ENCODE measurements at regions not wholly inside any gene's neighbourhood (a gene's known extent, or its start where the extent isn't known, plus 50 kb on each side); places are given as distances from the start of the nearest gene placed in this dataset.

- no peak for DNase-seq (ENCODE audit: low spot score)
Measured at GRCh38 chr10:107371801-107372200, 207.3 kb upstream of the SORCS1 start.

GRCh38 chr10:107364872-107365271 lies 200.4 kb upstream of the SORCS1 start:
- DNase-seq (ENCODE audit: low spot score) = no peak

GRCh38 chr10:107362306-107362705 lies 197.8 kb upstream of the SORCS1 start:
- DNase-seq (ENCODE audit: low spot score) = no peak

GRCh38 chr10:107357033-107357432 lies 192.5 kb upstream of the SORCS1 start:
- DNase-seq (ENCODE audit: low spot score) = no peak

GRCh38 chr10:107356396-107356795 lies 191.9 kb upstream of the SORCS1 start:
- DNase-seq (ENCODE audit: low spot score) = no peak

- no peak for DNase-seq (ENCODE audit: low spot score)
Measured at GRCh38 chr10:107342711-107343110, 178.2 kb upstream of the SORCS1 start.

- DNase-seq (ENCODE audit: low spot score) = no peak
Measured at GRCh38 chr10:107341281-107341680, 176.8 kb upstream of the SORCS1 start.

GRCh38 chr10:107340326-107340725 lies 175.8 kb upstream of the SORCS1 start:
- no peak for DNase-seq (ENCODE audit: low spot score)

- DNase-seq (ENCODE audit: low spot score) = no peak
Measured at GRCh38 chr10:107336061-107336460, 171.6 kb upstream of the SORCS1 start.

- no peak for DNase-seq (ENCODE audit: low spot score)
Measured at GRCh38 chr10:107317592-107317991, 153.1 kb upstream of the SORCS1 start.

GRCh38 chr10:107303203-107303602 lies 138.7 kb upstream of the SORCS1 start:
- DNase-seq (ENCODE audit: low spot score) = no peak

- DNase-seq (ENCODE audit: low spot score) = no peak
Measured at GRCh38 chr10:107299606-107300005, 135.1 kb upstream of the SORCS1 start.

- no peak for DNase-seq (ENCODE audit: low spot score)
Measured at GRCh38 chr10:107284187-107284586, 119.7 kb upstream of the SORCS1 start.

- no peak for DNase-seq (ENCODE audit: low spot score)
Measured at GRCh38 chr10:107280293-107280692, 115.8 kb upstream of the SORCS1 start.

GRCh38 chr10:107277591-107277990 lies 113.1 kb upstream of the SORCS1 start:
- DNase-seq (ENCODE audit: low spot score) = no peak

GRCh38 chr10:107275806-107276205 lies 111.3 kb upstream of the SORCS1 start:
- no peak for DNase-seq (ENCODE audit: low spot score)

- no peak for DNase-seq (ENCODE audit: low spot score)
Measured at GRCh38 chr10:107269626-107270025, 105.1 kb upstream of the SORCS1 start.

- no peak for DNase-seq (ENCODE audit: low spot score)
Measured at GRCh38 chr10:107264742-107265141, 100.2 kb upstream of the SORCS1 start.

- DNase-seq (ENCODE audit: low spot score) = no peak
Measured at GRCh38 chr10:107244122-107244521, 79.6 kb upstream of the SORCS1 start.

- DNase-seq (ENCODE audit: low spot score) = no peak
Measured at GRCh38 chr10:107238275-107238674, 73.8 kb upstream of the SORCS1 start.

GRCh38 chr10:107232013-107232412 lies 67.5 kb upstream of the SORCS1 start:
- DNase-seq (ENCODE audit: low spot score) = no peak

GRCh38 chr10:107230887-107231286 lies 66.4 kb upstream of the SORCS1 start:
- no peak for DNase-seq (ENCODE audit: low spot score)

GRCh38 chr10:107215681-107216080 lies 51.2 kb upstream of the SORCS1 start:
- DNase-seq (ENCODE audit: low spot score) = no peak
